ENCODE measurements at regions not wholly inside any gene's neighbourhood (a gene's known extent, or its start where the extent isn't known, plus 50 kb on each side); places are given as distances from the start of the nearest gene placed in this dataset.

DNA sequence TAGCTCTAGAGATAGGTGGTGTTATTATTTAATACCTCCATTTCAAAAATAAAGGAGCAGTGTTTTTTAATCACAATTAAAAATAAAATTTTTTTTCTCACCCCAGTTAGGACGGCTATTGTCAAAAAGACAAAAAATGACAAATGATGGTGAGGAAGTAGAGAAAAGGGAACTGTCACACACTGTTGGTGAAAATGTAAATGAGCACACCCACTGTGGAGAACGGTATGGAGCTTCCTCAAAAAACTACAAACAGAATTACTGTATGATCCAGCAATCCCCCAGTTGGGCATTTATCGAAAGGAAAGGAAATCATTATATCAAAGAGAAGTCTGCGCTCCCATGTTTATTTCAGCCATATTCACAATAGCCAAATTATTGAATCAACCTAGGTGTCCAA is 148.7 kb upstream of the NR5A2 start:
- Histone ChIP-seq H2AFZ (ENCODE audit: low read length) (no peak overlapping the region), H4K20me1 (ENCODE audit: insufficient read depth, low read length) (no peaks in the 10 kb centered on the region), H3K9me3 (ENCODE audit: low read length) (no peaks in the 10 kb centered on the region), H3K4me3 (replicated peaks in 1 of 3; ENCODE audit: insufficient read depth in 1 of 3, low read depth in 2 of 3, low read length in 3 of 3) (no peak overlapping the region), H3K4me1 (ENCODE audit: insufficient read depth, low read length) (no peaks in the 10 kb centered on the region), H3K4me2 (ENCODE audit: low read depth, low read length) (no peak overlapping the region), H3K27ac (ENCODE audit: extremely low read length, insufficient read depth, low read length) (no peak overlapping the region), H3K79me2 (ENCODE audit: insufficient read depth, low read length) (no peaks in the 10 kb centered on the region), H3K36me3 (replicated peaks in 1 of 2; ENCODE audit: control insufficient read depth in 1 of 2, insufficient read depth in 2 of 2, low read length in 2 of 2) (no peaks in the 10 kb centered on the region), H3K27me3 (ENCODE audit: control insufficient read depth in 1 of 2, insufficient read depth in 2 of 2, low read length in 2 of 2) (no peaks in the 10 kb centered on the region), H3K9ac (ENCODE audit: insufficient read depth, low read depth, low read length) (no peak overlapping the region)
- TF ChIP-seq ZSCAN29 (CRISPR knock-in tag; conservative IDR thresholded peaks at IDR 0.05) = no peak
- TF ChIP-seq SOX5 (CRISPR knock-in tag; IDR thresholded peaks at IDR 0.05; ENCODE audit: borderline replicate concordance) = no peak
- no peak for TF ChIP-seq NFIC (IDR thresholded peaks at IDR 0.05; ENCODE audit: low read length)
- no peak for DNase-seq (ENCODE audit: low spot score)
- 58% methylated on average over 4 of the region's 4 CpGs for WGBS (ENCODE audit: low lambda C conversion rate)
- POLR2A ChIA-PET = no interaction called here
- BruUV-seq (replicated peaks) = no TSS peak
- no peak for FAIRE-seq
- CTCF ChIA-PET (ENCODE audit: low intra/inter-chr PET ratio, low total read pairs) = no interaction called here
- ATAC-seq = no peak
- in situ Hi-C loops (cut with HindIII; ENCODE audit: extremely low pct_ligation_motif_present, low pct_unique_long_range_greater_than_20kb) (no loop called here), intact Hi-C loops (cut with micrococcal nuclease; ENCODE audit: unreplicated experiment) (no loop called here)

DNA sequence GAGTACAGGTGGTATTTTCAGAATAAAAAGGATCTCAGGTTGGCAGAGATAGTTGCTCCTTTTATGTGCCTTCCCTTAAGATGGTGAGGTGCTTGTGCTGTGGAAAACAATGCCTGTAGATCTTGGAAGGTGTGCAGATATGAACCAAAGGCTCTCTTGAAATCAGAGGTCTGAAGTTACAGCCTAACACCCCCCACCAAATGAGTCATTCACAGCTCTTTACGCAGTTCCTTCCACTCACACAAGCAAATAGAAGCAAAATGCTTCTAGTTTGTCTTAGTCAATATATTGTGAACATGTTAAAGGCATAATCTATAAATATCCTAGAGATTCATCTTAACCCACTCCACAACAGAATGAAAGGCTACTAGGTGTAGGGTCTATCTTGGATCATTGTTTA is 128.9 kb upstream of the NR5A2 start:
- WGBS (ENCODE audit: low lambda C conversion rate) = 0% methylated on average over 1 of the region's 1 CpG
- no peak overlapping the region for H3K27ac ChIP-seq (ENCODE audit: extremely low read length, insufficient read depth, low read length)
- H3K4me3 ChIP-seq (replicated peaks in 1 of 3; ENCODE audit: insufficient read depth in 1 of 3, low read depth in 2 of 3, low read length in 3 of 3) = no peak overlapping the region
- intact Hi-C loops (cut with micrococcal nuclease; ENCODE audit: unreplicated experiment) = no loop called here
- FAIRE-seq (no peak), DNase-seq (ENCODE audit: low spot score) (no peak), ATAC-seq (no peak)
- in situ Hi-C loops (cut with HindIII; ENCODE audit: extremely low pct_ligation_motif_present, low pct_unique_long_range_greater_than_20kb) = no loop called here
- H3K9me3 ChIP-seq (ENCODE audit: low read length) = no peaks in the 10 kb centered on the region
- no peaks in the 10 kb centered on the region for H3K4me1 ChIP-seq (ENCODE audit: insufficient read depth, low read length)
- no peak overlapping the region for H3K4me2 ChIP-seq (ENCODE audit: low read depth, low read length)
- ChIA-PET CTCF (ENCODE audit: low intra/inter-chr PET ratio, low total read pairs) (no interaction called here), POLR2A (no interaction called here)
- H2AFZ ChIP-seq (ENCODE audit: low read length) = no peak overlapping the region
- no peaks in the 10 kb centered on the region for H4K20me1 ChIP-seq (ENCODE audit: insufficient read depth, low read length)
- no peaks in the 10 kb centered on the region for H3K79me2 ChIP-seq (ENCODE audit: insufficient read depth, low read length)
- no peaks in the 10 kb centered on the region for H3K27me3 ChIP-seq (ENCODE audit: control insufficient read depth in 1 of 2, insufficient read depth in 2 of 2, low read length in 2 of 2)
- no peaks in the 10 kb centered on the region for H3K36me3 ChIP-seq (replicated peaks in 1 of 2; ENCODE audit: control insufficient read depth in 1 of 2, insufficient read depth in 2 of 2, low read length in 2 of 2)
- TF ChIP-seq, protein P1, sequence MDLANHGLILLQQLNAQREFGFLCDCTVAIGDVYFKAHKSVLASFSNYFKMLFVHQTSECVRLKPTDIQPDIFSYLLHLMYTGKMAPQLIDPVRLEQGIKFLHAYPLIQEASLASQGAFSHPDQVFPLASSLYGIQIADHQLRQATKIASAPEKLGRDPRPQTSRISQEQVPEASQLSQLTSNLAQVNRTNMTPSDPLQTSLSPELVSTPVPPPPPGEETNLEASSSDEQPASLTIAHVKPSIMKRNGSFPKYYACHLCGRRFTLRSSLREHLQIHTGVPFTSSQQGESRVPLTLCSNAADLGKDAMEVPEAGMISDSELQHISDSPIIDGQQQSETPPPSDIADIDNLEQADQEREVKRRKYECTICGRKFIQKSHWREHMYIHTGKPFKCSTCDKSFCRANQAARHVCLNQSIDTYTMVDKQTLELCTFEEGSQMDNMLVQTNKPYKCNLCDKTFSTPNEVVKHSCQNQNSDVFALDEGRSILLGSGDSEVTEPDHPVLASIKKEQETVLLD (CRISPR knock-in tag; IDR thresholded peaks at IDR 0.05; ENCODE audit: low read depth) = no peak
- no peak overlapping the region for H3K9ac ChIP-seq (ENCODE audit: insufficient read depth, low read depth, low read length)
- BruUV-seq (replicated peaks) = no TSS peak
